ENCODE measurements at regions not wholly inside any gene's neighbourhood (a gene's known extent, or its start where the extent isn't known, plus 50 kb on each side); places are given as distances from the start of the nearest gene placed in this dataset.
"Not testable (repeated sequence)": the region's sequence is repeated elsewhere in the genome, so short reads cannot be mapped to it uniquely, and the experiment has no call there.

DNA sequence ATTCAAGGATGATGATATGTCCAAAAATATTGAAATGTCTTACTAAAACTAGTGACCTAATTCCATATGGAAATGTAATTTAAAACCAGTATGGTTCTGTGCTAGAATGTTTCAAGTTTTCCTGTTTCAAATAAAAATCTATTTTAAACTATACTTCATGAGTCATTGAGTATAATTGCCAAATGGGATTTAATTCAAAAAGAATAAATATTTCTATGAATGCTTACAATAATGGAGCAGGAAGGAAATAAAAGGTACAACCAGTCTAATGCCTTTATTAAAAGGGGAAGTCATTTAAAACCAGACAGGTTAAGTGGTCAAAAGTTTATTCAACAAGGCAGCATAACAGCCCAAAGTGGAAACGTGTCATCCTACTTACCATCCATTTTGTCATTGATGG lies 2347.1 kb downstream of the PCDH7 start:
- no peak for DNase-seq (ENCODE audit: low read depth)

DNA sequence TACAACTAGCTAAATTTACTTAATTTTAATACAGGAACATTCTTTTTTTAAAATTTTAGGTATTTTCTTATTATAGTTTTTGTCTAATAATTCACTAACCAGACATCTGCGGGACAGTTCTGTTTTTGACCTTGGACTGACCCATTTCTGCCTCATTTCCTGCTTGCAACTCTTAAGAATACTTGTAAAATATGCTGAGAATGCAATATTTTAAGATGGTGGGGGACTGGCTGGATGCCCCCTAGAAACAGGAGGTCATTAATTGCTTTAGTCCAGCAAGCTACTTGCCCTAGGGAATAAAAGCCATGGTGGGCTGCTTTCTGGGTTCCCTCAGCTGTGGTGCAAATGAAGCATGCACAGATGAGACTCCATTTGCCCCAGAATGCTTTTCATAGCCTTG lies 2348.4 kb downstream of the PCDH7 start:
- DNase-seq (ENCODE audit: low read depth), result no peak

DNA sequence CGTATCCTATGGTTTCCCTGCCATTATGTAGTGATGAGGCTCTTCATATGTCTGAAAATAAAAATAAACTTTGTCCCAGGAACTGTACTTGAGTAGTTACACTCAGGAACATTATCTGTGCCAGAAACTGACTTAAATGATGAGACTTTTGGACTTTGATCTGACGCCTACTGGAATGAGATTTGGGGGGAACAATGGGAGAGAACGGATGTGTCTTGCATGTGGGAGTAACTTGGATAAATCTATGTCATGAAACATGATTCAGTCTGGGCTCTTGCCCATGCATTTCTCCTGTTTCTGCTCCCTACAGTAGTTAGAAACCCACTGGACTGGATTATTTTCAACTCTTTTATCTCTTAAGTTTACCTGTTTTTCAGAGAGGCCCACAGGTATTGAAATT lies 2351.4 kb downstream of the PCDH7 start:
- no peak for DNase-seq (ENCODE audit: low read depth)

DNA sequence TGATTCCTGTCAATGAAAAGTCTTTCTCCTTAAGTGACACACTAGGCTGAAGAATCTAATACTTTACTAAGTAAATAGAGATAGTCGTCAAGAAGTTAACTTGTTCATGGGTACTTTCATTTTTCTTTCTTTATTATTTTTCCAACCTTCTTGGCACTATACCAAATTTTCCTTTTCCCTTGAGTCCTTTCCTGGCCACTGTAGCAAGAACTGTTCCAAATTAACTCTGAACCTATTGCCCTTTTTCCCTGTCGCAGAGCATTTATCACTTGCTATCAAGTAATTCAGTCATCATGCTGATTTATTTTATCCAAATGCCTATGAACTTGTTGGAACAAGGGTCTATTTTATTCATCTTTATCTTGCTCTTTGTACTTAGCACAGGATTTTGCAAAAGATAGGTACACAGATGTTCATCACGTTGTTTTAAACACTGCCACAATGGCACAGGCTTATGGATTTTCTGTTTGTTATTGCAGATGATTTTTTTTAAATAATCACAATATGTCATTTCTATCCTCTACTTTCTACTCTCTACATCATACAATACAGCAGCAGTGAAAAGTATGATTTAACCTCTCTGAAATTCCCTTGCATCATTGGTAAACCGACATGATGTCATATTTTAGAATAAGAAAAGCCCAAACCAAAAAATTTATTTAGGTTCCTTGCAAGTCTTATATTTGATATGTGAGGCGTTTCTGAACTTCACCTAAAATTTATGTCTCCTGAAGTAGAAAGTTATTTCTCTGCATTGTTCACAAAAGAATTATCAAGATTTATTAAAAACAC lies 2352.3 kb downstream of the PCDH7 start:
- no peak for DNase-seq (ENCODE audit: low read depth)

DNA sequence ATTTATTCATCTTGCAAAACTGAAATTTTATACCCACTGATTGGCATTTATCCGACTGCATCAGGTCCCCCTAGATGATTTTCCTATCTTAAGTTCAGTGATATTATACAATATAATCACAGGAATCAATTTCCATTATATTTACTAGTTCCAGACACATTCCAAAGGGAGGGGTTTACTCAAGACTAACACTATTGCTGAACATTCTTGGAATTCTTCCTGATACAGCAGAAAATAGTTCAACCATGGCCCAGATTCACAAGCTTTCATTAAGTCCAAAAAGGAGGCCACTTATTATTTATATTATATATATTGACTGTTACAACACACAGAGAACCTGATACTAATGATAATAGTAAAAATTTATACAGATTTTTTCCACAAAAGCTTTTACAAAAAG lies 2353.6 kb downstream of the PCDH7 start:
- DNase-seq (ENCODE audit: low read depth), result no peak

DNA sequence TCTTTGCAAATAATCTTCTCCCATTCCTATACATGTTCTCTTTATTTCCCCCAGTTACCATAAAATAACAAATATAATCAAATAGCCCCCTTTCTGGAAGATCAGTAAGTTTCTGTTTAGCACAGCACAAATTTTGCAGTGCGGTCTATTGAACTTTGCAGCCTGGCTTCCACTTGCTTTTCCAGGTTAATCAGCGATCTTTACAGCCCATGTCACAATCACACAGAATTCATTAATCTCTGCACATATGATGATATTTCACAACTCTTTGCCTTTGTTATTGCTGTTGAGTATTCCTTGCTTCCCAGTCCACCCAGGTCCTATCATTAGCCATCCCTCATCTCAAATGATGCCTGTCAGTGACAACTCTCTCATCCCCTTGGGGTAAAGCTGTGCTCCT lies 2358.0 kb downstream of the PCDH7 start:
- no peak for DNase-seq (ENCODE audit: low read depth)

DNA sequence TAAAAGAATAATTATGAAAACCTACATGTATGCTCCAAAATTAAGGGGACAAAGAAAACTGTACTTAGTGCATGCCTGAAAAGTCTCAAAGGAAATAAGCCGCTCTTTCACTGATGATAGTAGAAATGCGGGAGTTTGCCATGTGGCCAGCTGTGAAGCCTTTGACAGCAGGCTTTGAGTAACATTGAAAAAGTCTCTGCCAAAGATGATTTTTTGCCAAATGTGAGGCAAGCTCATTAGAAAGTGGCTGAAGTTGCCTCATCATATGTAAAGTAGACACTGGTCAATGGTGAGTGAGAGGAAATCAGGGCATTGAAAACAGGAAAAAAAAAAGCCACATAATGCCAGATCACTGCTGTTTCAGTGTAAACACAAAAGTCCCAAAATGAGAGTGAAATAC lies 2360.1 kb downstream of the PCDH7 start:
- DNase-seq (ENCODE audit: low read depth), result no peak

DNA sequence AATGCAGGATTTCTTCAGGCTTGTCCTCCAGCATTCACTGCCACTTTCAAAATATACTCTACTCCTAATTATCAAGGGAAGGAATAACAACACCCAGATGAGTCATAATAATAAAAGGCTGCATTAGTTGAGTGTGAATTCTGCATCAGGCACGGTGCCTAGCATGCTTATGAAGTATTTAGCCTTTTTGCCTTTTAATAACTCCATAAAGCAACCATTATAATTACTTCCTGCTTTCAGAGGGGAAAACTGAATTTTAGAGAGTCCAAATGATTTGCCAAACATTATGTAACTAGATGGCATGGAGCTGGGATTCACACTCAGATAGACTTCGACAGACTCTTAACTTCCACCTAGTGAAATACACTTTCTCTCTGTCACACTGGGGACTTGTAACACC lies 2365.5 kb downstream of the PCDH7 start:
- no peak for DNase-seq (ENCODE audit: low read depth)

DNA sequence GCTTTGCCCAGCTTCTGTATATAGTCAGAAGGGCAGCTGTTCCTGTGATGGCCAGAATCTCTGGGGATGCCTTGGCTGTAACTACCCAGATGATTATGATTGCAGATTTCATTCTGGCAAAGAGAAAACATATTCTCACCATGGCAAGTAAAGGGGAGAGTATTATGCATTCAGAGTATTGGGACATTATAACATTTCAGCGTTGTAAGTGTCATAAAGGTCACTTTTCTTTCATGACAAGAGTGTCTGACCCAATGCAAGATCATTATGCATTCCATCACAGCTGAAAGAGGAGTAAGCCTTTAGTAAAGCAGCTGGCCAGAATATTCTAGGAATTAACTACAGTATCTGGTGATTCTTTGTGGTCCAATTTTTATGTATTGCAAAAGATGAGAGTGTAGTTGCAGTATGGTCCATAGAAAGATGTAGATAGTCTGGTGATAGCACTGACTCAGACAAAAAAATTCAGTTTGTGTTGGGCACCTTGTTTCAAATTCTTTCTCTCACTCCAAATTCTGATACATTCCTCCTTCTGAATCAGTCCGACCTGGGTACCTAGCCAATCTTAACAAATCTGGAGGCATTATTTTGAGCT lies 2366.3 kb downstream of the PCDH7 start:
- no peak for DNase-seq (ENCODE audit: low read depth)

DNA sequence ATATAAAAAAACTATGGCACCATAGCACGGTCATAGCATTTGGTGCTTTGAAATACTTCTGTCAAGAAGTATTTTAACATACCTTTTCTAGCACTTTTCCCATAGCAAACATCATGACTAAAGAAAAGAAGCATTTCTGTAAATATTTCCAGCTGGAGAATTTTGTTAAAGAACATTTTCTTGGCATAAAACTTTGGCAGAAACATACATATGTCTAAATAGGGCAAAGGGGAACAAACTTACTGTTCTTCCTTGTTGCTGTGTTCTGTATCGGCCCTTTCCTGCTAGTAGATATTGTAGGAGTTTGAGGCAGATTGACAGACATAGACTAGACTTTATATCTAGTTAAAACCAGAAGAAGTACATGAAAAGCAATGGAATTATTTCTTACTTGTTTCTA lies 2368.5 kb downstream of the PCDH7 start:
- DNase-seq (ENCODE audit: low read depth), result no peak

DNA sequence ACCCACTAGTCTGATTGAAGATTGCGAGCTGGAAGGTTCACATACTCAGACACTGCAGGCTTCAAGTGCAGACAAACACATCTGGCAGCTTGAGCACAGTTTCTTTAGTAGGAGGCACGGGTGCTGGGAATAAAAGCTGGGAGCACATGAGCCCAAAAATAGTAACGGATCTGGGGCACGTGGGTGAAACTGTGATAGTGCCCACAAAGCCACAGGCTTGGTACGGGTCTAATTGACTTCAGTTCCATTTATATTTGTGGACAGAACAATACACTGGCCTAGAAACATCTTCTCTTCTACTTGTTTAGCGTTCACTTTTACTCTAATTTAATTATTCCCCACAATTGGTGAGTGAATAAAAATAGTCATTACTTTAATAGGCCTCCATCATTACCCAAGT lies 2370.7 kb downstream of the PCDH7 start:
- DNase-seq (ENCODE audit: low read depth), result no peak

DNA sequence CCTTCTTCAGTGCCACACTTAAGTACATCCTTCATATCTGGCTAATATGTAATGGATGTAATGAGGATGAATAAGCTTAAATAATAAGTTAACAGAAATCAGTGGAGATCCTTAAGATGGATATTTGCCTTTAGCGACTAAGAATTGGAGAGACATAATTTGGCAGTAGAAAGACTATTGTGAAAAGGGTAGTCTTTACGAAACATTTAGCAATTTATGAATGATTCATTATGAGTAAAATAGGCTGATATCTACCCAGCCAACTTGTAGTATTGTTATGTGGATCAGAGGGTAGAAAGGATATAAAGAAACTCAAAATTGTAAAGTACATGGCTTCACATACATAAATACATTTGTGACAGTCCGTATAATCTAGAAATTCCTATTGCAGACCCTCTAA lies 2371.8 kb downstream of the PCDH7 start:
- DNase-seq (ENCODE audit: low read depth), result no peak

DNA sequence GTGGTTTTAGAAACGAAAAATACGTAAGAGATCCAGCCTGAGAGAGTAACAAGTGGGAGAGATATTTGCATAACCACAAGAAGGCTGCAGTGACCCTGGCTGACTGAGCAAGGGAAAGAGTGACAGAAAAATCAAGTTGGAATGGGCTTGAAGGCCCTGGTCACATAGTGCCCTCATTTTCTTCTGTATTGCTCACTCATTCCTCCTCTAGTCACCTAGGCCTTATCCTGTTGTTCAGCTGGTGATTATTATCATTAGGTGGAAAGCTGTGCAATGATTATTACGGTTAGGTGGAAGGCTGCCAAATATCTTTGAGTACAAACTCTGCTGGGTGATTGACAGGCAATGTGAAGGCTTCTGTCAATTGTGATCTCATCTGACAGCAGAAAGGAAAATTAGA lies 2384.1 kb downstream of the PCDH7 start:
- peak; percentile 36 for DNase-seq (ENCODE audit: low read depth)

DNA sequence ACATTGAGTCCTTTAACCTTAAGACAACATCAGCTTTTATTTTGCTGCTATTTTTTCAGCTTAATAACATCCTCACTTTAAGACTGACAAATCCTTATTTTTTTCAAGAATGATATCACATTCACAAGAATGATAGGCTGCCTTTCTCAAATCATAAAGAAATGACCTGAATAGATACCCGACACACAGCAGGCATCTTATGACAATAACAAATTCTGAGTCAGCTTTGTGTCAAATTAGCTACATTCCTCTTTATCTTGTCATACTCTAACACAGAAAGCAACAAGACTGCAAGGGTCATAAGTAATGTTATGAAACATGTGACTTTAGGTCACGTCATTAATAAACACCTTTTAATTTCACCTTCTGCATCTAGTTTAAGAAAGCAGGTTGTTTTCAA lies 2387.6 kb downstream of the PCDH7 start:
- DNase-seq (ENCODE audit: low read depth), result no peak

DNA sequence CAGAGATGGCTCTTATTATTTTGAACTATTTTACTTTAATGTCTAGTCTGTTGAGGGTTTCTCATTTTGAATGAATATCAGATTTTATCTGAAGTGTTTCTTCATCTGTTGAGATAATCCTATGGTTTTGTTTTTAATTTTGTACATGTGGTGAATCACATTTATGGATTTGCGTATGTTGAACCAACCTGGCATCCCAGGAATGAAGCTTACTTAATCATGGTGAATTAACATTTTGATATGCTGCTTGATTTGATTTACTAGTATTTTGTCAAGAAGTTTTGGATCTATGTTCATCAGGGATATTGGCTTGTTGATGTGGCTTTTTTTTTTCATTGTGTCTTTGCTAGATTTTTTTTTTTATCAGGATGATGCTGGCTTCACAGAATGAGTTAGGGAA lies 2390.9 kb downstream of the PCDH7 start:
- no peak for DNase-seq (ENCODE audit: low read depth)

DNA sequence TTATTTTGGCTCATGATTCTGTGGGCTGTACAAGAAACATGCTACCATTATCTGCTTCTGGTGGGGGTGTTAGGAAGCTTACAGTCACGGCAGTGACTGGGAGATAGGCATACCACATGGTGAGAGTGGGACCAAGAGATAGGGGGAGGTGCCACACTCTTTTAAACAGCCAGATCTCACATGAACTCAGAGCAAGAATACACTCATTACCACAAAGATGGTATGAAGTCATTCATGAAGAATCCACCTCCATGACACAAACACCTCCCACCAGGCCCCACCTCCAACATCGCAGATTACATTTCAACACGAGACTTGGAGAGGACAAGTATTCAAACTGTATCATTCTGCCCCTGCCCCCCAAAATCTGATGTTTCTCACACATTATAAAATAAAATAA lies 2396.7 kb downstream of the PCDH7 start:
- peak; percentile 7 for DNase-seq (ENCODE audit: low read depth)

DNA sequence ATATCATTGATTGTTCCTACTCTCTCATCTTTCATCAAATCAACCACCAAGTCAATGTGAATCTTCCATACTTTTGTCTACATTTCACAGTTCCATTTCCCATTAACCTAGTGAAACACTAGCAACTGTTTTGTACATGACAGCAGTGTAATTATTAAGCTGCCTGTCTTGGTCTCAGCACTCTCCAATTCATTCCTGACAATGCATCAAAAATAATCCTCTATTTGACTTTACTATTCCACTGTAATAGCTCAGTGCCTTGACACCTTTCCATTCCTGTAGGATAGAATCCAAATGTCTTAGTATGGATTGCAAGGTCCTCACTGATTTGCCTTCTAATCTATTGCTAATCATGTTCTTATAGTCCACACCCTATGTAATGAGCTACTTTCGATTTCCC lies 2405.8 kb downstream of the PCDH7 start:
- no peak for DNase-seq (ENCODE audit: low read depth)

DNA sequence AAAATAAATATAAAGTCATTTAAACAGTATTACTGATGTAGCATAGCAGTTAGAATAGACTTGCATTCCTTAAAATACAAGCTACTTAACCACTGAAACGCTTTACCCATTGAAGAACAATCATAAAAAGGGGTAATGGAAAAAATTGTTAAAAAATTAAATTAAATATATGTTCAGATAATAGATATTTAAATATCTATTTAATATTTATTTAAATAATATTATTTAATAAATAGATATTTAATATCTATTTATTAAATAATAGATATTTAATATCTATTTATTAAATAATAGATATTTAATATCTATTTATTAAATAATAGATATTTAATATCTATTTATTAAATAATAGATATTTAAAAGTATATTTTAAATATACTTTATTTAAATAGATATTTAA lies 2410.5 kb downstream of the PCDH7 start:
- not testable (repeated sequence) for DNase-seq (ENCODE audit: low read depth)

DNA sequence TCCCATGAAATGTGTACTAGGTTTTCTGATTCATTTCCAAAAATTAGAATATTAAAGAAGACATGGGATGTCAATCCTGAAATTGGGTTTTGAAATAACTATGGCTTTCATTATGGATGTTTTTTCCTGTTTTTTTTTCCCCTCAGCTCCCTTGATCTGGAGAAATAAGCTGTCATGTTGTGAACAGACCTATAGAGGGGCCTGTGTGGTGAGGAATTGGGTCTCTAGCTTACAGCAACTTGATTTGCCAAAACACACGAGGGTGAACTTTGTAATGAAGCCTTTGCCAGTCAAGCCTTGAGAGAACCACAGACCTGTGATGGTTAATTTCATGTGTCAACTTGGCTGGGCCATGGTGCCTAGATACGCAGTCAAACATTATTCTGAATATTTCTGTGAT lies 2413.6 kb downstream of the PCDH7 start:
- DNase-seq (ENCODE audit: low read depth), result no peak

DNA sequence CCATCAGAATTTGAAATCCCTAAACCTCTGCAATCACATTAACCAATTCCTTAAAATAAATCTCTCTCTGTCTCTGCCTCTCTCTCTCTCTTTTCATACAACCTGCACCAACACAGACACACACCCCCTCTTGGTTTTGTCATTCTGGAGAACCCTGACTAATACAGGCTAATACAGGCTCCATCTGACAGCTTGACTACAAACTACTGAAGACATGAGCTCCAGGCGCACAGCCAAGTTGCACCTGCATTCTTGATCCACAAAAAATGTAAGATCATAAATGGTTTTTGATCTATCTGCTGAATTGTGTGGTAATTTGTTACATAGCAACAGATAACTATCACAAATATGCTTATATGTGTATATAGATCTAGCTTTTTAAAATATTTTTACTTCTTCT lies 2414.2 kb downstream of the PCDH7 start:
- no peak for DNase-seq (ENCODE audit: low read depth)

DNA sequence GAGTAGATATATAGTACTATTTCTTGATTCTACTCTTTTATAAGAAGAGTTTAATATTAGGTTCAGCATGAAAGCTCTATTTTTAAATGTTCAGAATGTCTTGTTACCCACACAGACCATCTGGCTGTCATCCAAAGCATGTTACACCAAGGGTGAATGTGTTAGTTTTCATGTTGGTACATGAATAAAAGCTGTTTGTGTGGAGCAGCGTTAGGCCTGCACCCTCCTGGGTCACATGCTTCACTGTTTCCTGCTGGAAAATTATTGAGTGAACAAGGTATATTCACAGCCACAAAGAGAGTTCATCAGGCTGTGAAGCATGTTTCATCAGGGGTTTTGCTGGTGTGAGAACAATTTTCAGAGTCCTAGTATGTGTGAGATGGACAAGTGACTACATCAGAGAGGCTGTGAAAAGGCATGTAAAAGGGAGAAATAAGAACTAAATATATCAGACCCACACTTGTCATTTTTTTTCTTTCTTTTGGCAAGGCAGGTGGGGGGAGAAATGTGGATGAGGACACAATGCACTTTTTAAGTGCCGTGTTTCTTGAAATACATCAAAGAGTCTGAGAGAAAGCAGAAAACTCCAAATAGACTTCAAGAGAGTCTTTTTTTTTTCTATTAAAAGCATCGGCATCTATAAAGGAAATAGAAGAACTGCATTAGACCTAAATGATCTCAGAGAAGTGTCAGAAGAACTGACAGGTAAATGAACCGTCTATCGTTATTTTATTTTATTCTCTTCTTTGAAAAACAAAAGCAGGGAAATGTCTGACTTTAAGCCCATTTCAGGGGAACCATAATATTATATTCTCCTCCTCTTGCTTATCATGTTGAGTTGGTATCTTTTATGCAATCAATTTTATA lies 2429.7 kb downstream of the PCDH7 start:
- no peak for DNase-seq (ENCODE audit: low read depth)

DNA sequence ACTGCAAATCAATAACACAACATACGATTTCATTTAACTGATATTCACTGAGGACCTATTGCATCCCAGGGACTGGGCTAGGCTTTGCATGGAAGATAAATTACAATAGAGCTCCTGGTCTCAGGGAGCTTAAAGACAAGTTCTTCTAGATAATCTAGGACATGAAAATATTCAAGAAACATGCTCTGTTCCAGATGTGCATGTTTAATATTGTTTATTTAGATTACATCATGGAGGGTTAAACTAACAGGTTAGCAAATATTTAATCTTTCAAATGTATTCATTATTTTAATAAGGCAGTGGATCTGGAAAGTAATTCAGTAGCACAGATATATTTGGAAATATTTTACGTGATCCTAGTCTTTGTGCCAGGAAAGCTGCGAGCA lies 2430.3 kb downstream of the PCDH7 start:
- no peak for DNase-seq (ENCODE audit: low read depth)

DNA sequence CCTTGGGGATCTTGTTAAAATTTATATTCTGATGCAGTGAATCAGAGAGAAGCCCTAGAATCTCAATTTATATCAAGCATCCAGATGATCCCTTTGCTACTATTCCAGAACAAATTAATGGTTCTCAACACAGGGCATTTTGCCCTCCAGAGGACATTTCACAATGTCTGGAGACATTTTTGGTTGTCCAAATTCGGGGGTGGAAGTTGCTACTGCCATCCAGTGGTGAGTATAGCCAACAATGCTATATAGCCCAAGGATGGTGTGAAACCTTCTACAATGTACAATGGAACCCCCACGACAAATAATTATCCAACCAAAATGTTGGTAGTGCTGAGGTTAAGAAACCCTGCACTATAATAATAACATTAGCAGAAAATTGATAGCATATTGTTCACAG lies 2440.0 kb downstream of the PCDH7 start:
- peak; percentile 15 for DNase-seq (ENCODE audit: low read depth)
